ENCODE measurements at regions not wholly inside any gene's neighbourhood (a gene's known extent, or its start where the extent isn't known, plus 50 kb on each side); places are given as distances from the start of the nearest gene placed in this dataset.

GRCh38 chr20:40393197-40394079 is 295.6 kb downstream of the MAFB start:
- DNase-seq (ENCODE audit: low read depth in 2 of 2), result no peak

- DNase-seq (ENCODE audit: low read depth in 2 of 2), result no peak
Measured at GRCh38 chr20:40390654-40391053, 298.4 kb downstream of the MAFB start.

DNA sequence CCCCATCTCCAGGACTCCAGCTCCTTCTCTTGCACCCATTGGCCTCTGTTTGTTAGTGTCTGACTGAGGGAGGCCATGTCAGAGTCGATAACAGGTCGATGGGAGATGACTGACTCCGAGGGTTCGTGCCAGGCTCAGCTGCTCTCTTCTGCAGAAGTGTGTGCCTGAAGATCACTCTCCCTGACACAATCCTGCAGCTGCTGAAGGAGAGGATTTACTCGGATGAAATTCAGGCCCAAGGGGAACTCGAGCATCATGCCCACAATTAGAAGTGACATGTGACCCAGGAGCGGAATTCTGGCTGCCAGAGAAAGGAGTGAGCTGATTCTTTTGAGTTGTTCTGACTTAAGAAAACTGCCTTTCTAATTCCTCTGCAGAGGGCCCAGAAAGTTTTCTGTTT is 318.2 kb downstream of the MAFB start:
- no peak for DNase-seq (ENCODE audit: low read depth in 2 of 2)

GRCh38 chr20:40368876-40369275 is 320.2 kb downstream of the MAFB start:
- DNase-seq (ENCODE audit: low read depth in 2 of 2), result no peak

DNA sequence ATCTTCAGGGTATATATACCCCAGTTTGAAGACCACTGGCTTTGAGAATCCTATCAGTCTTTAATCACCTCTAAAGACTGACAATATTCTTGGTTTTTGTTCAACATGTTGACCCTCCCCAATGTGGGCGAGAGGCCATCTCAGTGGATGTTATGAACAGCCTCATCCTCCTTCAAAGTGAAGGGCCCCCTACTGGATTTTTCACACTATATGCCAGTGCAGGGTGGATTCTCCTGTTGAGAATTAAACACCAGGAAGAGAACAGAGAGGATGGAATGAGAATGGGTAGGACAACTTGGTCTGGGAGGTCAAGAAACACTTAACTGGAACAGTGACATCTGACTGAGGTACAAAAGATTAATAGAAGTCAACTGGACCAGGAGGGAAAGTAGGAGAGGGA is 327.1 kb downstream of the MAFB start:
- no peak for DNase-seq (ENCODE audit: low read depth in 2 of 2)

- DNase-seq (ENCODE audit: low read depth in 2 of 2), result no peak
Measured at GRCh38 chr20:40359131-40359912, 329.7 kb downstream of the MAFB start.

GRCh38 chr20:40354880-40355279 is 334.2 kb downstream of the MAFB start:
- no peak for DNase-seq (ENCODE audit: low read depth in 2 of 2)

- no peak for DNase-seq (ENCODE audit: low read depth in 2 of 2)
Measured at GRCh38 chr20:40343390-40343789, 345.6 kb downstream of the MAFB start.

DNA sequence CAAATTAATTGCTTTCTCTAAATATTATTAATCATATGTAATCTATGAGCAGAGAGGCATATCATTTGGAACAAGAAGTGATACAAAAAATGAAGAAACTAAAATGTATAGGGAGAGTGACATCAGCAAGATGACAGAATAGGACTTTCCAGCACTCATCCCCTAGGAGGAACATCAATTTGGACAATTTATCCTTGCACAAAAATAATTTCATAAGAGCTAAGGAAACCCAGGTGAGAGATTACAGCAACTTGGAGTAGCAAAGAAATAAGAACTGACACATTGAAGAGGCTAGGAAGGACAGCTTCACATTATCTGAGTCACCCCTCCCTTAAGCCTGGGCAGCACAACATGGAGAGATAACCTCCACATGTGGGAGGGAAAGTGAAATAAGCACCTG is 347.5 kb downstream of the MAFB start:
- DNase-seq (ENCODE audit: low read depth in 2 of 2), result no peak

GRCh38 chr20:40339661-40340449 is 349.2 kb downstream of the MAFB start:
- peak in 1 of 2 donors; percentile 7 for DNase-seq (ENCODE audit: low read depth in 2 of 2)

- no peak for DNase-seq (ENCODE audit: low read depth in 2 of 2)
Measured at GRCh38 chr20:40336533-40336932, 352.5 kb downstream of the MAFB start.

DNA sequence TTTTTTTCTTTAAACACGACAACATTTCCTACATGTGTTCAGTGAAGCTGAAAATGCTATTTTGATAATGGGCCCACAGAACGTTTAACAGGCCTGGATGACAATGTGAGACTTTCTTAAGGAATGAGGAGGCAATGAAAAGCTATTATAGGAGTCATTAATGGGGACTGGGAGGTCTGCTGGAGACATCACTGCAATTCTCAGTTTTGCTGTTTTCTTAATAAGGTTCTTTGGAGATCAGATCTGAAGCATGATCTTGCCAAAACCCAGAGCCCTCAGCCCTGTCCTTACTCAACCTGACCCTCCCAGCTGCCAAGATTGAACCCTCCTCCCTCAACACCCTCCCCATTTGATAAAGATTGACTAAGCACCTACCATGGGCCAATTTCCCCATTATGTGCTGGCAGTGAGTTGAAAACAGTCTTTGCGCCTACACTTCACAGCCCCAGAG is 353.1 kb downstream of the MAFB start:
- no peak for DNase-seq (ENCODE audit: low read depth in 2 of 2)

DNA sequence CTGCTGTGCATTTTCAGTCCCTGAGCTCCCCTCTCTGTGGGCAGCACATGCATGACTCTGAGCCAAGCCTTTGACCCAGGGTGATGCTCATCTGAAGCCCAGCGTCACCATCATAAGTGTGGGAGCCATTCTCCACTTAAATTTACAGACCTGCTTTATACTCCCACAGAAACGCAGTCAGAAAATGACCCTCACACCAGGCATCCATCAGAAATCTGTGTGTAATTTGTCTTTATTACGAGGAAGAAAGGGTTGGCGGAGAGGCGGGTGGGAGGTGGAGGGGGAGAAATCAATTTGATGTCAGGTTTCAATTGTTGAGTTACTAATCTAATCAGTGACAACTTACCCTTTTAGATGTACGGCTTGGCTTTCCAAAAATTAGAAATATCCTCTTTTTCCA is 353.6 kb downstream of the MAFB start:
- DNase-seq (ENCODE audit: low read depth in 2 of 2), result no peak

DNA sequence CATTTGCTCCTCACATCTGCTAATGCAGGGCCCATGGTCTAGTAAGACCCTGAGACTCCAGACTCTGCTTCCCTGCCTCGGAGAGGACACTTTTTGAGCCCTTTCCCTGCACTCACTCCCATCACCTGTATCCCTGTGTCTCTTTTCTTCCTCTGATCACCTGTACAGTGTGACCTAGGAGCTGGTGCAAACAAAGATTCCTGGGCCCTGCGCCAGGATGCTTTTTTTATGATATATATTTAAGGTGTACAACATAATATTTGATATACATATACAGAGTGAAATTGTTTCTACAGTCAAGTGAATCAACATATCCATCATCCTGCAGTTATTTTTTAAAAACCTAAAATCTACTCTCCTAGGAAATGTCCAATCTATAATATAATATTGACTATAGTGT is 355.4 kb downstream of the MAFB start:
- DNase-seq (ENCODE audit: low read depth in 2 of 2), result no peak

DNA sequence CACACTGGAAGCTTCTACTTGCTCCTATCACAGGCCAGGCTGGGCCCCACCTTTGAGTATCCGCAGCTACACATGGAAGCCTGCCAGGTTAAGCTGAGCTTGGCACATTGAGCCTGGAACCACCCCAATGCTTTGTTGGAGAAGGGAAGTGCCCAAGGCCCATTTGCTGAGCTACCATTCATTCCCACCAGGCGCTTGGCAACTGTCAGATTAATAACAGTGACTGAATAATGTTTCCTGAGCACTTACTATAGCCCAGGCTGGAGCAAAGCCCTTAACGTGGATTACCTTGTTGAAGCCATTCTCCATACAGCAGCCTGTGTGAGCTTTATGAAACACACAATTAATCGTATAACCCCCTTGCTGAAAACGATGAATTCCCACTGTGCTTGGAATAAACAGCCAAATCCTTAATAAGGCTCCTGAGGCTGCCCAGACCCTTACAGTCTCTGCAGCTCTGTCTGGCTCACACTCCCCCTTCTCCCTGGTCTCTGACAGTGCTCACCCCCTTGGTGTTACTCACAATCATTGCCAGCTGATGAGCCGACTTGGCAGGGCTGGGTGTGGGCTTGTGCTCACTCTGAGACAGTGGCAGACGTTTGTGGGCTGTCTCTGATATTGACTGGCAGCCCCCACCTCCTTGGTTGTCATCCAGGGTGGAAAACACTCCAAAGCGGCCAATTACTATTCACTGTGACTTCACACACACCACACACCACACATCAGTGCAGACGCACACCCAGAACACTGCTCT is 357.1 kb downstream of the MAFB start:
- DNase-seq (ENCODE audit: low read depth in 2 of 2), result peak in 1 of 2 donors; percentile 93

GRCh38 chr20:40331249-40331648 is 357.8 kb downstream of the MAFB start:
- no peak for DNase-seq (ENCODE audit: low read depth in 2 of 2)

DNA sequence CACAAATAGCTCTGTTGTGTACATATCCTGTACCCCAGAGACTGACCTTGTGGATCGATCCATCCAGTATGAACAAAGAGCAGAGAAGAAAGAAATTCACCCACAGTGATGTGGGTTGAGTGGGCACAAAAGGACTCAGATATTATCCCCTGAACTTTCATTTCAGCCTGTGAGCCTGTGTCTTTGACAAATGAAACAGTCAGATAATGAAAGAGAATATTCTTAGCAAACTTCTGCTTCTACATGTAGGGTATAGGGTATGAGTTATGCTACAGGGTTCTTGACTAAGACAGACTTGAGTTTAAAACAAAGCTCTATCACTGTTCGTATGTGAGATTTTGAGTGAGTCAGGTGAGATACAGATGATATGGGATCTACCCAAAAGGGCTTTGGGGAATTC is 359.7 kb downstream of the MAFB start:
- DNase-seq (ENCODE audit: low read depth in 2 of 2), result no peak

DNA sequence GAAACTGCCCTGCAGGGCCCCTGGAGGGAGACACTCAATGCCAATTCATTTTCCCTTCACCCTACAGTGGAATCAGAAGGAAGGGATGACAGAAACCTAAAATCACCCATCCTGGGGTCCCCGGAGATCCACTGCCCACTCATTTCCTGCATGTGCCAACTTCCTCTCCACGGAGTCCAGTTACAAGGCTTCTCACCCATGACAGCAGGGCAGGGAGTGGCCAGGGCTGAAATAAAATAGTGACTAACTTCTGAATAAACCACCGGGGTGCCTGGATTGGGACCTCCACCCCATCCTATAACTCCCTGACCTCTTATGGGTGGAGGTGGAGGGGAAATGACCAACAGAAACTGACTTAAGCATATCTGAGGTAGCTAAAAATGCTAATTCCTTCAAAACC is 362.3 kb downstream of the MAFB start:
- no peak for DNase-seq (ENCODE audit: low read depth in 2 of 2)

DNA sequence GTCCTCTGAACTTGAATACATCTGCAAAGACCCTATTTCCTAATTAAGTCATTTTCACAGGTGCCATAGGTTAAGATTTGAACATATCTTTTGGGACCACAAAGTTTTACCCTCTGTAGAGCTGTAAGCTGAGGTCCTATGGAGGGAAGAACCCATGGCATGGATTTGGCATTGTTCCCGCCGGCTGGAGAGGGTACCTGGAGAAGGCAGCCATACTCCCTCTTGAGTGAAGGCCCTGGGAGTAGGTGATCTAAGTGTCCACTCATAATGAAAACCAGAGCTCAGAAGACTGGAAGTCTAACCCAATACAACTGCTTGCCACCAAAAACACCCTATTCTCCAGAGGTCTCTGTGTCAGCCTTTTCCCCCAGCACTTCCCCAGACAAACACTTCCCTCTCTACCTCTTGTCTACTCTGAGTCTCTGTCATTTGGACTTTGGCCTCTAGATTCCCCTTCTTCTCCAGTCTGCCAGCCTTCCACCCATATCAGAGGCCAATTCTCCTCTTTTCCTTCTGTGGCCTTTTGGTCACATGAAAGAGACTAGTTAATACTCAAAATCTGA is 363.9 kb downstream of the MAFB start:
- DNase-seq (ENCODE audit: low read depth in 2 of 2), result no peak

- DNase-seq (ENCODE audit: low read depth in 2 of 2), result no peak
Measured at GRCh38 chr20:40323361-40323794, 365.7 kb downstream of the MAFB start.

- no peak for DNase-seq (ENCODE audit: low read depth in 2 of 2)
Measured at GRCh38 chr20:40322941-40323340, 366.1 kb downstream of the MAFB start.

All from lung microvascular endothelial cell (primary cell).